Jurkat, Clone E6-1 (cell line): ENCODE measurements at regions not wholly inside any gene's neighbourhood (a gene's known extent, or its start where the extent isn't known, plus 50 kb on each side); places are given as distances from the start of the nearest gene placed in this dataset.

Experiments used
- DNase-seq: peaks from one replicate; pipeline ENCODE4 v3.0.0-alpha.2; 2011; ENCODE audit warnings: low read depth, low spot score
- H3K4me3 ChIP-seq: 2 replicates; pipeline ENCODE4 v1.5.1; 2011; ENCODE audit warnings: mild to moderate bottlenecking, low read length, control low read depth, moderate library complexity

- H3K4me3 ChIP-seq = no peak overlapping the region
- no peak for DNase-seq
Measured at GRCh38 chr1:218698141-218698540, 353.0 kb downstream of the TGFB2 start.

- DNase-seq = no peak
- H3K4me3 ChIP-seq = no peak overlapping the region
Measured at GRCh38 chr1:218699421-218699820, 354.3 kb downstream of the TGFB2 start.

- DNase-seq = no peak
- H3K4me3 ChIP-seq = no peak overlapping the region
Measured at GRCh38 chr1:218699865-218700264, 354.7 kb downstream of the TGFB2 start.

- DNase-seq = no peak
- H3K4me3 ChIP-seq = no peak overlapping the region
Measured at GRCh38 chr1:218700666-218701065, 355.5 kb downstream of the TGFB2 start.

- no peak overlapping the region for H3K4me3 ChIP-seq
- no peak for DNase-seq
Measured at GRCh38 chr1:218701131-218701530, 356.0 kb downstream of the TGFB2 start.

- H3K4me3 ChIP-seq = no peak overlapping the region
- DNase-seq = no peak
Measured at GRCh38 chr1:218702775-218703174, 357.6 kb downstream of the TGFB2 start.

- no peak overlapping the region for H3K4me3 ChIP-seq
- DNase-seq = no peak
Measured at GRCh38 chr1:218703836-218704235, 358.7 kb downstream of the TGFB2 start.

GRCh38 chr1:218705391-218705790, 360.3 kb downstream of the TGFB2 start:
- no peak overlapping the region for H3K4me3 ChIP-seq
- DNase-seq = no peak

GRCh38 chr1:218705911-218706893, 361.1 kb downstream of the TGFB2 start:
- DNase-seq = no peak
- H3K4me3 ChIP-seq = no peak overlapping the region

GRCh38 chr1:218711001-218711400, 365.9 kb downstream of the TGFB2 start:
- no peak overlapping the region for H3K4me3 ChIP-seq
- DNase-seq = no peak

GRCh38 chr1:218711884-218712674, 366.9 kb downstream of the TGFB2 start:
- no peak for DNase-seq
- H3K4me3 ChIP-seq = no peak overlapping the region

- DNase-seq = no peak
- H3K4me3 ChIP-seq = no peak overlapping the region
Measured at GRCh38 chr1:218712677-218713076, 367.5 kb downstream of the TGFB2 start.

GRCh38 chr1:218715961-218716669, 371.0 kb downstream of the TGFB2 start:
- DNase-seq = no peak
- H3K4me3 ChIP-seq = no peak overlapping the region

- no peak for DNase-seq
- no peak overlapping the region for H3K4me3 ChIP-seq
Measured at GRCh38 chr1:218717575-218717974, 372.4 kb downstream of the TGFB2 start.

GRCh38 chr1:218718206-218718605, 373.1 kb downstream of the TGFB2 start:
- no peak for DNase-seq
- H3K4me3 ChIP-seq = no peak overlapping the region

- no peak for DNase-seq
- no peak overlapping the region for H3K4me3 ChIP-seq
Measured at GRCh38 chr1:218718977-218719376, 373.8 kb downstream of the TGFB2 start.

GRCh38 chr1:218728898-218729565, 383.9 kb downstream of the TGFB2 start:
- no peak overlapping the region for H3K4me3 ChIP-seq
- no peak for DNase-seq

GRCh38 chr1:218735436-218736032, 390.4 kb downstream of the TGFB2 start:
- DNase-seq = no peak

GRCh38 chr1:218739426-218739825, 394.3 kb downstream of the TGFB2 start:
- DNase-seq = no peak
- no peak overlapping the region for H3K4me3 ChIP-seq

More at GRCh38 chr1:218735436-218736032, 390.4 kb downstream of the TGFB2 start:
- H3K4me3 ChIP-seq = no peak overlapping the region
